ENCODE measurements at regions not wholly inside any gene's neighbourhood (a gene's known extent, or its start where the extent isn't known, plus 50 kb on each side); places are given as distances from the start of the nearest gene placed in this dataset.

DNA sequence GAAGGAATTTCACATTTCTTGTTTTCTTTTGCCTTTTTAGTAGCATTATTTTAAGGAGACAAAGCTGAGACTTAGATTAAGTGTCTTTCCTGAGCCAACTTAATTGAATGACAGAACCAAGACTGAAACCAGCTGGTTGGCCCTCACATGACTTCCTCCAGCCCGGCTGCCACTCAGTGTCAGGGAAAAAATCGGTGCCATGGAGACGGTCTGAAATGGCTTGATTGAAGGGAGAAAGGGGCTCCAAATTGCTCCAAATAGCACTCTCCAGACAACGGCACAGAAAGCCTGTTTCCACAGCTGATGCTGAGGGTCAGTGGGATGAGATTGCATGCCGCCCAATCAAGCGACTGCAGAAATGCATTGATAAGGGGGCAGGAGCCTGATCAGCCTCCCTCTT lies 475.2 kb upstream of the IL12A start:
- TF ChIP-seq, protein P1, sequence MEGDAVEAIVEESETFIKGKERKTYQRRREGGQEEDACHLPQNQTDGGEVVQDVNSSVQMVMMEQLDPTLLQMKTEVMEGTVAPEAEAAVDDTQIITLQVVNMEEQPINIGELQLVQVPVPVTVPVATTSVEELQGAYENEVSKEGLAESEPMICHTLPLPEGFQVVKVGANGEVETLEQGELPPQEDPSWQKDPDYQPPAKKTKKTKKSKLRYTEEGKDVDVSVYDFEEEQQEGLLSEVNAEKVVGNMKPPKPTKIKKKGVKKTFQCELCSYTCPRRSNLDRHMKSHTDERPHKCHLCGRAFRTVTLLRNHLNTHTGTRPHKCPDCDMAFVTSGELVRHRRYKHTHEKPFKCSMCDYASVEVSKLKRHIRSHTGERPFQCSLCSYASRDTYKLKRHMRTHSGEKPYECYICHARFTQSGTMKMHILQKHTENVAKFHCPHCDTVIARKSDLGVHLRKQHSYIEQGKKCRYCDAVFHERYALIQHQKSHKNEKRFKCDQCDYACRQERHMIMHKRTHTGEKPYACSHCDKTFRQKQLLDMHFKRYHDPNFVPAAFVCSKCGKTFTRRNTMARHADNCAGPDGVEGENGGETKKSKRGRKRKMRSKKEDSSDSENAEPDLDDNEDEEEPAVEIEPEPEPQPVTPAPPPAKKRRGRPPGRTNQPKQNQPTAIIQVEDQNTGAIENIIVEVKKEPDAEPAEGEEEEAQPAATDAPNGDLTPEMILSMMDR (IDR thresholded peaks at IDR 0.05; ENCODE audit: poor library complexity), result no peak
- no peak for TF ChIP-seq EZH2phosphoT487 (IDR thresholded peaks at IDR 0.05; ENCODE audit: low read depth, severe bottlenecking, unreplicated experiment)

Measured in hepatocyte (in vitro differentiated cells).